WTC11 (cell line): ENCODE measurements at regions not wholly inside any gene's neighbourhood (a gene's known extent, or its start where the extent isn't known, plus 50 kb on each side); places are given as distances from the start of the nearest gene placed in this dataset.

Experiments used
- ATAC-seq: fragments of 200-7000 bp; cut with Tn5 transposase; 2 replicates; pipeline ENCODE4 v1.10.0; 2021; ENCODE audit warnings: mild to moderate bottlenecking, moderate library complexity
- CTCF ChIA-PET: fragments of 300-600 bp; sonication (Branson Sonifier 250); formaldehyde crosslinking; loops from one replicate; lab custom pipeline; 2021; ENCODE audit warnings: antibody characterized with exemption; lab: Charles Lee
- POLR2A ChIA-PET: fragments of 350-600 bp; sonication (Branson Sonifier 250); formaldehyde crosslinking; loops from one replicate; lab custom pipeline; 2021; ENCODE audit warnings: antibody characterized with exemption; lab: Charles Lee
- DNase-seq: peaks from one replicate; pipeline ENCODE4 v3.0.0; 2021; ENCODE audit warnings: low spot score
- H3K27ac Mint-ChIP-seq: 2 replicates; pipeline ENCODE4 v1.8.0; 2021; ENCODE audit warnings: mixed read lengths
- H3K27me3 Mint-ChIP-seq: 2 replicates; pipeline ENCODE4 v1.8.0; 2021; ENCODE audit warnings: low read depth, mild to moderate bottlenecking, moderate library complexity, mixed read lengths
- H3K36me3 Mint-ChIP-seq: 2 replicates; pipeline ENCODE4 v1.8.0; 2021; ENCODE audit warnings: mixed read lengths
- H3K4me1 Mint-ChIP-seq: 2 replicates; pipeline ENCODE4 v1.8.0; 2022; ENCODE audit warnings: mixed read lengths
- H3K4me3 Mint-ChIP-seq: 2 replicates; pipeline ENCODE4 v1.8.0; 2021; ENCODE audit warnings: mild to moderate bottlenecking, moderate library complexity, mixed read lengths
- H3K9me3 Mint-ChIP-seq: 2 replicates; pipeline ENCODE4 v1.8.0; 2021; ENCODE audit warnings: mixed read lengths
- ATF2 ChIP-seq: sonication (generic); formaldehyde crosslinking; IDR thresholded peaks from 2 replicates; pipeline ENCODE4 v1.8.1; 2022; ENCODE audit warnings: low read depth, missing genetic modification reagents, borderline replicate concordance
- ATF3 ChIP-seq: sonication (generic); formaldehyde crosslinking; conservative IDR thresholded peaks from 2 replicates; pipeline ENCODE4 v1.8.1; 2022; ENCODE audit warnings: mild to moderate bottlenecking, missing genetic modification reagents
- E2F4 ChIP-seq: sonication (generic); formaldehyde crosslinking; IDR thresholded peaks from 2 replicates; pipeline ENCODE4 v1.8.1; 2022; ENCODE audit warnings: low read depth, mild to moderate bottlenecking, moderate library complexity, missing genetic modification reagents, borderline replicate concordance
- FOXP1 ChIP-seq: sonication (generic); formaldehyde crosslinking; IDR thresholded peaks from 2 replicates; pipeline ENCODE4 v1.8.0; 2022; ENCODE audit warnings: missing genetic modification reagents, mild to moderate bottlenecking, moderate library complexity, borderline replicate concordance
- NFE2L1 ChIP-seq: sonication (generic); formaldehyde crosslinking; IDR thresholded peaks from 2 replicates; pipeline ENCODE4 v1.8.1; 2023; ENCODE audit warnings: missing genetic modification reagents
- NR1H2 ChIP-seq: sonication (generic); formaldehyde crosslinking; IDR thresholded peaks from 2 replicates; pipeline ENCODE4 v1.9.0; 2021; ENCODE audit warnings: mild to moderate bottlenecking, moderate library complexity, missing genetic modification reagents
- SP1 ChIP-seq: sonication (generic); formaldehyde crosslinking; conservative IDR thresholded peaks from 2 replicates; pipeline ENCODE4 v1.8.1; 2022; ENCODE audit warnings: missing genetic modification reagents
- STAT6 ChIP-seq: sonication (generic); formaldehyde crosslinking; conservative IDR thresholded peaks from 2 replicates; pipeline ENCODE4 v1.8.1; 2023; ENCODE audit warnings: mild to moderate bottlenecking, low read depth, missing genetic modification reagents, moderate library complexity
- TEAD4 ChIP-seq: sonication (generic); formaldehyde crosslinking; IDR thresholded peaks from 2 replicates; pipeline ENCODE4 v1.8.0; 2022; ENCODE audit warnings: mild to moderate bottlenecking, missing genetic modification reagents
- USF2 ChIP-seq: sonication (generic); formaldehyde crosslinking; IDR thresholded peaks from 2 replicates; pipeline ENCODE4 v1.8.1; 2023; ENCODE audit warnings: mild to moderate bottlenecking, missing genetic modification reagents, moderate library complexity
- ZBTB43 ChIP-seq: sonication (generic); formaldehyde crosslinking; IDR thresholded peaks from 2 replicates; pipeline ENCODE4 v1.8.1; 2023; ENCODE audit warnings: mild to moderate bottlenecking, missing genetic modification reagents
- ZNF416 ChIP-seq: fragments of 250-450 bp; sonication (Bioruptor Pico); IDR thresholded peaks from 2 replicates; pipeline ENCODE4 v1.9.0; 2021; ENCODE audit warnings: mild to moderate bottlenecking, inconsistent platforms
- ZNF532 ChIP-seq: fragments of 250-450 bp; sonication (Bioruptor Pico); IDR thresholded peaks from 2 replicates; pipeline ENCODE4 v1.9.0; 2021; ENCODE audit warnings: mild to moderate bottlenecking, borderline replicate concordance

GRCh38 chr14:22225516-22226140 lies 363.4 kb downstream of the DAD1 start (continued):
- TF ChIP-seq STAT6 (CRISPR knock-in tag) (no peak), ZNF416 (no peak), USF2 (no peak), SP1 (CRISPR knock-in tag) (no peak), TEAD4 (no peak)

GRCh38 chr14:22221508-22221907 lies 367.5 kb downstream of the DAD1 start:
- Mint-ChIP-seq H3K36me3 (peaks cover 4% of the 10 kb centered on the region), H3K4me3 (no peak overlapping the region), H3K27ac (no peak overlapping the region), H3K9me3 (peaks cover 40% of the 10 kb centered on the region), H3K27me3 (no peaks in the 10 kb centered on the region), H3K4me1 (peaks cover 2% of the 10 kb centered on the region)
- ChIA-PET CTCF (interaction anchor here (0.6 to 1.8 kb wide), 26 partner anchors 8 to 326 kb away, joined by 3 to 25 read pairs (median 4); no protein-coding TSS in a partner anchor), POLR2A (no interaction called here)
- DNase-seq (no peak), ATAC-seq (no peak)
- TF ChIP-seq NFE2L1 (CRISPR knock-in tag) (no peak), ZNF532 (CRISPR knock-in tag) (no peak), ATF2 (CRISPR knock-in tag) (no peak)

- Mint-ChIP-seq H3K36me3 (peaks cover 4% of the 10 kb centered on the region), H3K4me3 (no peak overlapping the region), H3K27ac (no peak overlapping the region), H3K27me3 (no peaks in the 10 kb centered on the region), H3K4me1 (no peaks in the 10 kb centered on the region), H3K9me3 (peaks cover 50% of the 10 kb centered on the region)
- no peak for TF ChIP-seq FOXP1 (CRISPR knock-in tag)
- no peak for TF ChIP-seq ZBTB43
- no peak for TF ChIP-seq ATF3 (CRISPR knock-in tag)
- TF ChIP-seq E2F4 (CRISPR knock-in tag), result no peak
- no peak for TF ChIP-seq NR1H2 (CRISPR knock-in tag)
- ChIA-PET CTCF (interaction anchor here (2.0 kb wide), 1 partner anchor 19 kb away, joined by 8 read pairs; no protein-coding TSS in a partner anchor), POLR2A (no interaction called here)
- DNase-seq, result no peak
- ATAC-seq, result no peak
Observed at GRCh38 chr14:22220427-22220826, 368.6 kb downstream of the DAD1 start.
